A549 (cell line): ENCODE measurements at regions not wholly inside any gene's neighbourhood (a gene's known extent, or its start where the extent isn't known, plus 50 kb on each side); places are given as distances from the start of the nearest gene placed in this dataset.

Source experiments
- ATAC-seq, 2 experiments: fragments of 200-7000 bp in 1 of 2; fragments of >200 bp in 1 of 2; cut with Nextera tagmentation in 1 of 2; cut with Tn5 transposase in 1 of 2; 3 replicates each; pipeline versions ENCODE4 v1.8.0 to v1.9.1; 2018 to 2020; ENCODE audit warnings: mild to moderate bottlenecking in 1 of 2, moderate library complexity in 1 of 2
- CTCF ChIA-PET: fragments of 300-600 bp; sonication (Branson Sonifier 250); formaldehyde crosslinking; extraction: SDS; loops from one replicate; lab custom pipeline; 2021; ENCODE audit warnings: antibody characterized with exemption, inconsistent platforms; lab: Yijun Ruan, JAX
- POLR2A ChIA-PET: fragments of 350-600 bp; formaldehyde crosslinking; extraction: SDS; loops from one replicate; lab custom pipeline; 2021; ENCODE audit warnings: antibody characterized with exemption, inconsistent platforms; lab: Yijun Ruan, JAX
- DNase-seq, 2 experiments: peaks; one replicate each; pipeline versions ENCODE4 v3.0.0 to v3.0.0-alpha.2; 2011 to 2016; ENCODE audit warnings: low read depth in 1 of 2, low spot score in 1 of 2
- FAIRE-seq: peaks from 2 replicates; lab custom pipeline; 2011; peaks lifted over from hg19 to GRCh38; lab: Jason Lieb, UNC
- H3K27ac ChIP-seq, 2 experiments: fragments of >200 bp; sonication (Bioruptor Twin); formaldehyde crosslinking; 3 replicates each; pipeline ENCODE4 v1.5.1; 2016 to 2017
- H3K4me1 ChIP-seq: fragments of >200 bp; sonication (Bioruptor Twin); formaldehyde crosslinking; 3 replicates; pipeline ENCODE4 v1.6.1; 2016
- H3K4me2 ChIP-seq: fragments of >200 bp; sonication (Bioruptor Twin); formaldehyde crosslinking; 3 replicates; pipeline ENCODE4 v1.6.1; 2016
- H3K4me3 ChIP-seq: fragments of >200 bp; sonication (Bioruptor Twin); formaldehyde crosslinking; 3 replicates; pipeline ENCODE4 v1.5.1; 2016
- H3K9me3 ChIP-seq: fragments of >200 bp; sonication (Bioruptor Twin); formaldehyde crosslinking; 3 replicates; pipeline ENCODE4 v1.6.1; 2016
- CBX8 ChIP-seq: fragments of 200-600 bp; sonication (generic); IDR thresholded peaks from 2 replicates; pipeline ENCODE4 v1.6.1; 2016
- EHF ChIP-seq: fragments of 250-450 bp; sonication (Bioruptor Pico); IDR thresholded peaks from 2 replicates; pipeline ENCODE4 v1.5.0; 2020; ENCODE audit warnings: mild to moderate bottlenecking
- EHMT2 ChIP-seq: fragments of 200-600 bp; sonication (generic); IDR thresholded peaks from 2 replicates; pipeline ENCODE4 v1.6.1; 2016; ENCODE audit warnings: antibody characterized with exemption, low read depth, mild to moderate bottlenecking, moderate library complexity
- FOSL2 ChIP-seq, 2 experiments: fragments of 450-650 bp in 1 of 2; fragments of >200 bp in 1 of 2; sonication (Bioruptor Twin) in 1 of 2; formaldehyde crosslinking; IDR thresholded peaks; 2 replicates each; pipeline versions ENCODE4 v1.5.0 to v1.6.1; 2016 to 2020; ENCODE audit warnings: mild to moderate bottlenecking in 1 of 2, moderate library complexity in 1 of 2
- FOXS1 ChIP-seq: fragments of 250-450 bp; sonication (Bioruptor Pico); IDR thresholded peaks from 2 replicates; pipeline ENCODE4 v1.5.0; 2020; ENCODE audit warnings: mild to moderate bottlenecking, moderate library complexity
- HDAC2 ChIP-seq: fragments of 200-600 bp; sonication (generic); IDR thresholded peaks from 2 replicates; pipeline ENCODE4 v1.6.1; 2016
- HEYL ChIP-seq: fragments of 250-450 bp; sonication (Bioruptor Pico); IDR thresholded peaks from 2 replicates; pipeline ENCODE4 v1.8.0; 2021; ENCODE audit warnings: mild to moderate bottlenecking, moderate library complexity
- JUN ChIP-seq, 2 experiments: fragments of >200 bp; sonication (Bioruptor Twin); formaldehyde crosslinking; IDR thresholded peaks; 2 replicates in 1 of 2; 3 replicates in 1 of 2; pipeline ENCODE4 v1.6.1; 2016 to 2017
- KDM1A ChIP-seq: fragments of 200-600 bp; sonication (generic); IDR thresholded peaks from 2 replicates; pipeline ENCODE4 v1.6.1; 2016; ENCODE audit warnings: low read depth, mild to moderate bottlenecking
- NPAS2 ChIP-seq: fragments of 250-450 bp; sonication (Bioruptor Pico); IDR thresholded peaks from 2 replicates; pipeline ENCODE4 v1.8.0; 2022; ENCODE audit warnings: mild to moderate bottlenecking, moderate library complexity, borderline replicate concordance
- TP53 ChIP-seq: fragments of 250-450 bp; sonication (Bioruptor Pico); IDR thresholded peaks from 2 replicates; pipeline ENCODE4 v1.5.0; 2021; ENCODE audit warnings: mild to moderate bottlenecking, moderate library complexity
- ZC3H11A ChIP-seq: fragments of 450-650 bp; IDR thresholded peaks from 2 replicates; pipeline ENCODE4 v1.6.1; 2014; ENCODE audit warnings: antibody characterized with exemption, mild to moderate bottlenecking
- ZNF302 ChIP-seq: fragments of 250-450 bp; sonication (Bioruptor Pico); IDR thresholded peaks from 2 replicates; pipeline ENCODE4 v1.9.0; 2021; ENCODE audit warnings: inconsistent platforms, mild to moderate bottlenecking, moderate library complexity
- ZSCAN20 ChIP-seq: fragments of 250-450 bp; sonication (Bioruptor Pico); IDR thresholded peaks from 2 replicates; pipeline ENCODE4 v1.8.0; 2022; ENCODE audit warnings: mild to moderate bottlenecking, moderate library complexity
- TF ChIP-seq, protein P1 (sequence below): fragments of 250-450 bp; sonication (Bioruptor Pico); IDR thresholded peaks from 2 replicates; pipeline ENCODE4 v1.5.0; 2021; ENCODE audit warnings: mild to moderate bottlenecking, moderate library complexity, borderline replicate concordance
- TF ChIP-seq, protein P2 (sequence below): fragments of >200 bp; sonication (Bioruptor Twin); formaldehyde crosslinking; IDR thresholded peaks from 2 replicates; pipeline ENCODE4 v1.6.1; 2016
- TF ChIP-seq, protein P3 (sequence below): IDR thresholded peaks from 2 replicates; pipeline ENCODE4 v1.6.1; 2012
- TF ChIP-seq, protein P4 (sequence below): fragments of >200 bp; sonication (Bioruptor Twin); formaldehyde crosslinking; IDR thresholded peaks from 3 replicates; pipeline ENCODE4 v1.6.1; 2016
- TF ChIP-seq, protein P5 (sequence below): IDR thresholded peaks from 2 replicates; pipeline ENCODE4 v1.6.1; 2012; ENCODE audit warnings: low read depth, borderline replicate concordance
- TF ChIP-seq, protein P6 (sequence below): fragments of 200-600 bp; sonication (generic); IDR thresholded peaks from 2 replicates; pipeline ENCODE4 v1.6.1; 2016; ENCODE audit warnings: antibody characterized with exemption, mild to moderate bottlenecking, moderate library complexity
- TF ChIP-seq, protein P7 (sequence below): fragments of >200 bp; sonication (Bioruptor Twin); formaldehyde crosslinking; IDR thresholded peaks from 3 replicates; pipeline ENCODE4 v1.5.1; 2016

DNA sequence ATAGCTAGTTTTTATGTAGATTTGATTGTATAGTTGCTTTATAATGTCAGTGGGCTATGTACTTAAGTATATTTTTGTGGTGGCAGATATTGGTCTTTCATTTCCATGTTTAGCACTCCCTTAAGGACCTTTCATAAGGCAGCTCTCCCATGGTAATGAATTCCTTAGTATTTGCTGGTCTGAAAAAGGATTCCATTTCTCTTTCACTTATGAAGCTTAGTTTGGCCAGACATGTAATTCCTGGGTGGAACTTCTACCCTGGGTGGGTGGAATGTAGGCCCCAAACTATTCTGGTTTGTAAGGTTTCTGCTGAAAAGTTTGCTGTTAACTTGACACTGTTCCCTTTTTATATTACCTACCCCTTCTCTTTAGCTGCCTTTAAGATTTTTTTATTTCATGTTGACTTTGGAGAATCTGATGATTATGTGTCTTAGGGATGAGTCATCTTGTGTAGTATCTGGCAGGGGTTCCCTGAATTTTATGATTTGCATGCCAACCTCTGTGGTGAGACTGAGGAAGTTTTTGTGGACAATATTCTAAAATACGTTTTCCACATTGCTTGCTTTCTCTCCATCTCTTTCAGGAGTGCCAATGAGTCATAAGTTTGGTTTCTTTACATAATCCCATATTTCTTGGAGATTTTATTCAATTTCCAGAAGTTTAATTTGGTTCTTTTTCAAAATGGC lies 65.4 kb upstream of the VRK2 start (continued):
- TF ChIP-seq, protein P1, sequence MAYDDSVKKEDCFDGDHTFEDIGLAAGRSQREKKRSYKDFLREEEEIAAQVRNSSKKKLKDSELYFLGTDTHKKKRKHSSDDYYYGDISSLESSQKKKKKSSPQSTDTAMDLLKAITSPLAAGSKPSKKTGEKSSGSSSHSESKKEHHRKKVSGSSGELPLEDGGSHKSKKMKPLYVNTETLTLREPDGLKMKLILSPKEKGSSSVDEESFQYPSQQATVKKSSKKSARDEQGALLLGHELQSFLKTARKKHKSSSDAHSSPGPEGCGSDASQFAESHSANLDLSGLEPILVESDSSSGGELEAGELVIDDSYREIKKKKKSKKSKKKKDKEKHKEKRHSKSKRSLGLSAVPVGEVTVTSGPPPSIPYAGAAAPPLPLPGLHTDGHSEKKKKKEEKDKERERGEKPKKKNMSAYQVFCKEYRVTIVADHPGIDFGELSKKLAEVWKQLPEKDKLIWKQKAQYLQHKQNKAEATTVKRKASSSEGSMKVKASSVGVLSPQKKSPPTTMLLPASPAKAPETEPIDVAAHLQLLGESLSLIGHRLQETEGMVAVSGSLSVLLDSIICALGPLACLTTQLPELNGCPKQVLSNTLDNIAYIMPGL (CRISPR knock-in tag): no peak
- TF ChIP-seq TP53 (CRISPR knock-in tag) (no peak), EHMT2 (no peak), FOSL2 (IDR thresholded peaks at IDR 0.05) (peak; percentile 82), FOSL2 (CRISPR knock-in tag; IDR thresholded peaks at IDR 0.05) (peak; percentile 85), FOXS1 (no peak), NPAS2 (CRISPR knock-in tag) (no peak), EHF (CRISPR knock-in tag) (no peak), ZSCAN20 (CRISPR knock-in tag) (no peak), HEYL (CRISPR knock-in tag) (no peak), ZNF302 (CRISPR knock-in tag) (no peak)
- TF ChIP-seq, protein P2, sequence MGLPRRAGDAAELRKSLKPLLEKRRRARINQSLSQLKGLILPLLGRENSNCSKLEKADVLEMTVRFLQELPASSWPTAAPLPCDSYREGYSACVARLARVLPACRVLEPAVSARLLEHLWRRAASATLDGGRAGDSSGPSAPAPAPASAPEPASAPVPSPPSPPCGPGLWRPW: no peak
- TF ChIP-seq, protein P3, sequence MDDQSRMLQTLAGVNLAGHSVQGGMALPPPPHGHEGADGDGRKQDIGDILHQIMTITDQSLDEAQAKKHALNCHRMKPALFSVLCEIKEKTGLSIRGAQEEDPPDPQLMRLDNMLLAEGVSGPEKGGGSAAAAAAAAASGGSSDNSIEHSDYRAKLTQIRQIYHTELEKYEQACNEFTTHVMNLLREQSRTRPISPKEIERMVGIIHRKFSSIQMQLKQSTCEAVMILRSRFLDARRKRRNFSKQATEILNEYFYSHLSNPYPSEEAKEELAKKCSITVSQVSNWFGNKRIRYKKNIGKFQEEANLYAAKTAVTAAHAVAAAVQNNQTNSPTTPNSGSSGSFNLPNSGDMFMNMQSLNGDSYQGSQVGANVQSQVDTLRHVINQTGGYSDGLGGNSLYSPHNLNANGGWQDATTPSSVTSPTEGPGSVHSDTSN: no peak
- TF ChIP-seq, protein P4, sequence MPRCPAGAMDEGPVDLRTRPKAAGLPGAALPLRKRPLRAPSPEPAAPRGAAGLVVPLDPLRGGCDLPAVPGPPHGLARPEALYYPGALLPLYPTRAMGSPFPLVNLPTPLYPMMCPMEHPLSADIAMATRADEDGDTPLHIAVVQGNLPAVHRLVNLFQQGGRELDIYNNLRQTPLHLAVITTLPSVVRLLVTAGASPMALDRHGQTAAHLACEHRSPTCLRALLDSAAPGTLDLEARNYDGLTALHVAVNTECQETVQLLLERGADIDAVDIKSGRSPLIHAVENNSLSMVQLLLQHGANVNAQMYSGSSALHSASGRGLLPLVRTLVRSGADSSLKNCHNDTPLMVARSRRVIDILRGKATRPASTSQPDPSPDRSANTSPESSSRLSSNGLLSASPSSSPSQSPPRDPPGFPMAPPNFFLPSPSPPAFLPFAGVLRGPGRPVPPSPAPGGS: no peak
- TF ChIP-seq, protein P5, sequence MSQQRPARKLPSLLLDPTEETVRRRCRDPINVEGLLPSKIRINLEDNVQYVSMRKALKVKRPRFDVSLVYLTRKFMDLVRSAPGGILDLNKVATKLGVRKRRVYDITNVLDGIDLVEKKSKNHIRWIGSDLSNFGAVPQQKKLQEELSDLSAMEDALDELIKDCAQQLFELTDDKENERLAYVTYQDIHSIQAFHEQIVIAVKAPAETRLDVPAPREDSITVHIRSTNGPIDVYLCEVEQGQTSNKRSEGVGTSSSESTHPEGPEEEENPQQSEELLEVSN: no peak

DNA sequence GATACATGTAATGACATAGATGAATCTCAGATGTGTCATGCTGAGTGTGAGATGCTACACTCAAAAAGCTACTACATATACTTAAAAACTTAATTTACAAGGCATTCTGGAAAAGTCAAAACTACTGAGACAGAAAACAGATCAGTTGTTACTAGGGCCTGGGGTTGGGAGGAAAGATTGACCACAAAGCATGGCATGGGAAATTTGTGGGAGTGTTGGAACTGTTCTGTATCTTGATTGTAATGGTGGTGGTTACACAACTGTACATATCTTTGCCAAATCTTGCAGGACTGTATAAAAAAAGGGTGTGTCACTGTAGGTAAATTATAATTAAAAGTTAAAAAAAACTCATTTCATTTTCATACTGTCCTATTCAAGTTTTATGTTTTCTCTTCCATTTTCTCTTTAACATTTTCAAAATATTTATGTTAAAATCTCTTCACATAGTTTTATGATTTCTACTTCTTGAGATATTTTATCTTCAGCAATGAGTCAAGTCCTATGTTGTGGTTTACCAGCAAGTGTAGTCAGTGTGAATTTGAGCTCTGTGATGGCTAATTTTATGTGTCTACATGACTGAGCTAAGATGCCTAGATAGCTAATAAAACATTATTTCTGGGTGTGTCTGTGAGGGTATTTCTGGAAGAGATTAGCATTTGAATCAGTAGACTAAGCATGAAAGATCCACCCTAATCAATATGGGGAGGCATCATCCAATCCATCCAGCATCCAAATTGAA lies 58.6 kb upstream of the VRK2 start:
- H3K4me2 ChIP-seq: no peak overlapping the region
- TF ChIP-seq ZC3H11A (no peak), FOSL2 (IDR thresholded peaks at IDR 0.05) (no peak), FOSL2 (CRISPR knock-in tag; IDR thresholded peaks at IDR 0.05) (no peak), KDM1A (no peak), HDAC2 (no peak), CBX8 (no peak), JUN (IDR thresholded peaks at IDR 0.05) (no peak), HEYL (CRISPR knock-in tag) (no peak)
- TF ChIP-seq, protein P6, sequence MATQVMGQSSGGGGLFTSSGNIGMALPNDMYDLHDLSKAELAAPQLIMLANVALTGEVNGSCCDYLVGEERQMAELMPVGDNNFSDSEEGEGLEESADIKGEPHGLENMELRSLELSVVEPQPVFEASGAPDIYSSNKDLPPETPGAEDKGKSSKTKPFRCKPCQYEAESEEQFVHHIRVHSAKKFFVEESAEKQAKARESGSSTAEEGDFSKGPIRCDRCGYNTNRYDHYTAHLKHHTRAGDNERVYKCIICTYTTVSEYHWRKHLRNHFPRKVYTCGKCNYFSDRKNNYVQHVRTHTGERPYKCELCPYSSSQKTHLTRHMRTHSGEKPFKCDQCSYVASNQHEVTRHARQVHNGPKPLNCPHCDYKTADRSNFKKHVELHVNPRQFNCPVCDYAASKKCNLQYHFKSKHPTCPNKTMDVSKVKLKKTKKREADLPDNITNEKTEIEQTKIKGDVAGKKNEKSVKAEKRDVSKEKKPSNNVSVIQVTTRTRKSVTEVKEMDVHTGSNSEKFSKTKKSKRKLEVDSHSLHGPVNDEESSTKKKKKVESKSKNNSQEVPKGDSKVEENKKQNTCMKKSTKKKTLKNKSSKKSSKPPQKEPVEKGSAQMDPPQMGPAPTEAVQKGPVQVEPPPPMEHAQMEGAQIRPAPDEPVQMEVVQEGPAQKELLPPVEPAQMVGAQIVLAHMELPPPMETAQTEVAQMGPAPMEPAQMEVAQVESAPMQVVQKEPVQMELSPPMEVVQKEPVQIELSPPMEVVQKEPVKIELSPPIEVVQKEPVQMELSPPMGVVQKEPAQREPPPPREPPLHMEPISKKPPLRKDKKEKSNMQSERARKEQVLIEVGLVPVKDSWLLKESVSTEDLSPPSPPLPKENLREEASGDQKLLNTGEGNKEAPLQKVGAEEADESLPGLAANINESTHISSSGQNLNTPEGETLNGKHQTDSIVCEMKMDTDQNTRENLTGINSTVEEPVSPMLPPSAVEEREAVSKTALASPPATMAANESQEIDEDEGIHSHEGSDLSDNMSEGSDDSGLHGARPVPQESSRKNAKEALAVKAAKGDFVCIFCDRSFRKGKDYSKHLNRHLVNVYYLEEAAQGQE: no peak
- TF ChIP-seq, protein P3: no peak
- TF ChIP-seq, protein P7, sequence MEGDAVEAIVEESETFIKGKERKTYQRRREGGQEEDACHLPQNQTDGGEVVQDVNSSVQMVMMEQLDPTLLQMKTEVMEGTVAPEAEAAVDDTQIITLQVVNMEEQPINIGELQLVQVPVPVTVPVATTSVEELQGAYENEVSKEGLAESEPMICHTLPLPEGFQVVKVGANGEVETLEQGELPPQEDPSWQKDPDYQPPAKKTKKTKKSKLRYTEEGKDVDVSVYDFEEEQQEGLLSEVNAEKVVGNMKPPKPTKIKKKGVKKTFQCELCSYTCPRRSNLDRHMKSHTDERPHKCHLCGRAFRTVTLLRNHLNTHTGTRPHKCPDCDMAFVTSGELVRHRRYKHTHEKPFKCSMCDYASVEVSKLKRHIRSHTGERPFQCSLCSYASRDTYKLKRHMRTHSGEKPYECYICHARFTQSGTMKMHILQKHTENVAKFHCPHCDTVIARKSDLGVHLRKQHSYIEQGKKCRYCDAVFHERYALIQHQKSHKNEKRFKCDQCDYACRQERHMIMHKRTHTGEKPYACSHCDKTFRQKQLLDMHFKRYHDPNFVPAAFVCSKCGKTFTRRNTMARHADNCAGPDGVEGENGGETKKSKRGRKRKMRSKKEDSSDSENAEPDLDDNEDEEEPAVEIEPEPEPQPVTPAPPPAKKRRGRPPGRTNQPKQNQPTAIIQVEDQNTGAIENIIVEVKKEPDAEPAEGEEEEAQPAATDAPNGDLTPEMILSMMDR: no peak
- TF ChIP-seq, protein P1 (CRISPR knock-in tag): no peak

More for the DNA sequence above, 58.6 kb upstream of the VRK2 start:
- DNase-seq: no peak
- ChIA-PET CTCF (interaction anchor here (1.7 kb wide), 1 partner anchor 14 kb away, joined by 4 read pairs; no protein-coding TSS in a partner anchor), POLR2A (no interaction called here)
- Histone ChIP-seq H3K4me1 (no peaks in the 10 kb centered on the region), H3K27ac (no peak overlapping the region), H3K9me3 (no peaks in the 10 kb centered on the region), H3K4me3 (no peak overlapping the region)
- peak; percentile 36 for FAIRE-seq
- no peak for ATAC-seq
